GM21737 (cell line): ENCODE measurements at regions not wholly inside any gene's neighbourhood (a gene's known extent, or its start where the extent isn't known, plus 50 kb on each side); places are given as distances from the start of the nearest gene placed in this dataset.

Source experiments
- ATAC-seq: cut with Tn5 transposase; IDR thresholded peaks from one replicate; pipeline ENCODE4 v1.9.1; 2021; ENCODE audit warnings: mild to moderate bottlenecking, moderate library complexity; ENCODE audit not compliant: unreplicated experiment

DNA sequence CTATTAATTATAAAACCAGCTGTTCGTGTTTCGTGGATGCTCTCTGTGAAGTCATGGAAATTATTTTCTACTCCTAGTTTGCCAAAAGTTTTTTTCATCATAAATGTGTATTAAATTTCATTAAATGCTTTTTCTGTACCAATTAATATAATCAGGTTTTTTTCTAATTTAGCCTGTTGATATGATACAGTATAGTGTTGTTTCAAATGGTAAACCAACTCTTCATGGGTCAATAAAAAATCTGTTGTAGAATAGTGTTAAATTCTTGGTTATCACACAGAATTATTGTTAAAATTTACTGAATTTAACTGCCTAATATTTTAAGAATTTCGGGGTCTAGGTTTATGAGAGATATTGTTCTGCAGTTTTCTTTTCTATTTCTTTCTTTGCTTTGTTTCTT, 505.9 kb upstream of the MANEA start:
- ATAC-seq, result no peak

GRCh38 chr6:95078457-95078856, 498.9 kb upstream of the MANEA start:
- no peak for ATAC-seq

GRCh38 chr6:95081231-95081630, 496.1 kb upstream of the MANEA start:
- ATAC-seq, result no peak

DNA sequence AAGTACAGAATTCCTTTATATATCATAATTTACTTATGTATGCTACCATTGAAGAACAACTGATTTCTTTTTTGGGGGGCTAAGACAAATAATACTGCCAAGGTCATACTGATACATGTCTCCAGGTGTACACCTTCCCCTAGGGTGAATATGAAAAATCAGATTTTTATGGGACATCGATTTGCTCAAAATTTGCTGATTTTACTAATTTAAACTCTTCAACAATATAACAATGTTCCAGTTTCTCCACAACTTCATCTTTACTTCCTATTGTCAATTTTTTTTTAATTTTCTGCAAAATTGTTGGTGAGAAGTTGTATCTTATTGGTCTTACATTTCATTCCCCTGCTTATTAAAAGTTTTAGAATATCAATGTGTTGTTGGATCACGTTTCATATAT, 495.4 kb upstream of the MANEA start:
- no peak for ATAC-seq

DNA sequence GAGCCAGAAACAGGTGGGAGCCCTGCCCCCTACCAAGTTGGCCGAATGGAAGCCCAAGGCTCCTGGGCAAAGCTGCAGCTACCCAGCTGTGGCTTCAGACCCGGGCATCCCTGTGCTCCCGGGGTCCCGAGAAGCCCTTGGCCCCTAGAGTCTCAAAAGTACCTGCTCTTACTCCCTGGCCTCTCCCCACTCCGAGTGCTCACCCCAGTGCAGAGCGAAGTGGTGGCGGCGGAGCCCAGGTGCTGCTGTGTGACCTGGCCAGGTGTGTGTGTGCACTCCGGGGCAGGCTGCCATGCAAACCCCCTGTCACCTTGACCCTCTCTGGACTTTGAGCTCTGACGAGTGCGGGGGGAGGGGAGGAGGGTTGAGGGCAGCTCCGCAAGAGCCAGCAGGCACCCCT, 493.8 kb upstream of the MANEA start:
- ATAC-seq, result no peak

GRCh38 chr6:95084867-95085266, 492.5 kb upstream of the MANEA start:
- ATAC-seq, result no peak

DNA sequence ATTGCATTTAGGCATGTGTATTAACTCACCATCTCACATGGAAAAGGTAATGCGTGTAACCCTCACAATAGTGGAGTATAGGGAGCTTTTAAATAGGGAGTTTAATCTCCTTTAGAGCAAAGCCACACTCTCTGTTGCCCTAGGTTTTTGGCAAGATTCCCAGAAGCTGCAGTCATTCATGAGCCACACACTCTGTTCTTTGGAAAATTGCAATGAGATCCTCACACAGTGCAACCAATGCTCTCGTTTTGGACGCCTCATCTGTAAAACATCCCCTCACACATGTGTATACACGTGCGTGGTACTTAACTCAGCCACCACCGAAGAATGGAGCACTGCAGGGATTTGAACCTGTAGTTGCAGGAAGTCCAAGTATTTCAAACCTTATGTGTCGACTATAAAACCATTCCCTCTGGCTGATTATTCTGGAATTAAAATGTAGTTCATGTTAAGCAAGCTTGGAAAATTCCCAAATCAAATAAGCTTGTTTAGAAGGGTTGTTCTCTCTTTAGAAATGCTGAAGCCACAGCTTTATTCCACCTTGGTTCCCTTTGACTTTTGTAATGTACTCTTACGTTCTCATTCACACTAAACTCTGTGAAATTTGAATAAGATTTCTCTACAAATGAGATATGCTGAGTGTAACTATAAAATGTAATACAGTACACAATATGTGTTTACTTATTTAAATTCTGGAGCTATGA, 489.8 kb upstream of the MANEA start:
- no peak for ATAC-seq

DNA sequence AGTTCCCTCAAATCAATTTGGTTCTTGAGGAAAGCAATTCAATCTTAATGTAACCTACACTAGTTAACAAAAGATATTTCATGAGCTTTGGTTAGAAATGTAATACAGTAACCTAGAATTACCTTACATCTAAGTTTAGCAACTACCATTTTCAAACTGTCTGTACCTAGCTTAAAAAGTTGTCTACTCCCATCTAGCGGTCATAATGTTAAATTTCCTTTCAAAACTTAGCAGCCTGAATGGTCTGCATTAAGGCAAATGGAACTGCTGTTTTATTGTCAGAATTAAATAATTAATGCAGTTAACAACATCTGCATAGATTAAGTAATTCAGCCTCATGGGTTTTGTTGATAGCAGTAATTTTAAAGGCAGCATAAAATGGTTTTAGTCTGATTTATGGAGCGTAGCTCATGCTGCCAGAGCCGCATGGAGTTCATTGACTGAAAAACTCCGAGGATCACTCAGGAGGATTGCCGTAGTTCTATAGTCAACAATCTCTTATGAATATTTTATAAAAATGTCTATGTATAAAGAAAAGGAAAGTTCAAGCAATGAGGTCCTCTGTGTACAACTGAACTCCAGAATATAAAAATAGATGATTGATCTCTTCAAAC, 485.4 kb upstream of the MANEA start:
- ATAC-seq, result no peak

GRCh38 chr6:95093154-95093553, 484.2 kb upstream of the MANEA start:
- no peak for ATAC-seq

DNA sequence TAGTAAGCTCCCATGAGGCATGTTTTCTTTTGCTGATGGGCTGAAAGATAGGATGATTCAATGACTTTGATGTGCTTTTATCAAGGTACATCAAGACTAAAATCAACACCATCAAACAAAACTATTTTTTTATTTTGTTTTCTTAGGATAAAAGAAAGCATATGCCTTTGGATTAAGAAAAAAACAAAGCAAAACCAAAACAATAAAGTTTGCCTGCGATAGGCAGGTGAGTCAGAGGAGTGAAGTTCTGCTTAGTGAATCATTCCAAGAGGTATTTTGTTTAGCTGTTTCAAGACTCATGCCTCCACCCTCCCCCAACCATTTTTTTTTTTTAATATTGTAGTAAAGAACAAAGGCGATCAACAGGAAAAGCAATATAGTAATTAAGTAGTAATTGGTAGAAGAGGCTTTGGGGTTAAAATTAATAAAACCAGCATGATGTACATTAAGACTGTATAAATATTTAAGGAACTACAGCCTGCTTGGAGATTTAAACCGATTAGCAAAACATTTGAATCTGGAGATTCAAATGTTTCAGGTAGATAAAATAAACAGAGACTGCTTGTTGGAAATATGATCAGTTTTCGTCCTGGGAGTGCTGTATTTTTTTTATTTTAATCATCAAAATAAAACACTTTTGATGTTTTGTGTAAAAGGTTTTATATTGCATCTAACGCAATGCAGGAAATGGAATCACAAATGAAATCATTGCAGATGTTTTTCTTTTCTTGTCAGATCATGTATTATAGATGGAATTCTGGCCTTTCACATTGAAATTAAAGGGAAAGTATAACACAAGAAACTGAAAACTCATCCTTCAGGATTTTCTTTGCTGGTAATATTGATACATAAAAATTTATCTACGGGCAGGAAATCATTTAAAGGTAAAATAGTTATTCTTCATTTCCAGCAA, 482.3 kb upstream of the MANEA start:
- ATAC-seq, result no peak

DNA sequence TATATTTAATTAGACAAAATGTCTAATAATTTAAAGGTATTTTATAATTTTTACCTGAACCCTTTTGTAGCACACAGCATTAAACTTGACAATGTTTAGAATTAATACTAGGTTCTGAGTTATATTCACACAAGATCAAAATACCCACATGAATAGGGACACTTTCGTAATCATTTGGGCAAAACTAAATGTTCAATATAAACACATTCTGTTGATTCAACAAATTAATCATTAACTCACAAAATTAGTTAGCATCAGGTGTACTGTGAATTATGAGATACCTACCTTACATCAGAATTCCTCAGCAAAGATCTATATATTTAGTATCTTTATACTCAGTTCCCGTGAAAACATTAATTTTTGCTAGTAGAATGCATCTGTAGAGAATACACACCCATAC, 481.5 kb upstream of the MANEA start:
- ATAC-seq, result no peak

- ATAC-seq, result no peak
These were observed 477.9 kb upstream of the MANEA start for GRCh38 chr6:95099410-95099809.

DNA sequence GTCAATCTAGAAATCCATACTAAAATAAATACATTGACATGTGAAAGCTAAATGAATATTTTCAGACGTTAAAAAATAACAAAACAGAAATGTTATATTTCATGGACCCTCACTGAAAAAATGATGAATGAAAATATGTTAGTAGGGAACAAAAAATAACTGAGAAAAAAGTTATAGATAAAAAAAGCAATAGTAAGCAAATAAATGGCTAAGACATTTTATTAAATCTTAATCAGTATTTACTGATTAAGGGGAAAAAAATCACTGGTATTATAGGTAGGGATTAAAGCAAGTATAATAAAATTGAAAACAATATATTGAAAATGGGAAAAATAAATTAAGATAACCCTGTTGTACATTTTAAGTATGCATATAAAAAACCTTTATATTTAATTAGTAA, 468.1 kb upstream of the MANEA start:
- no peak for ATAC-seq

GRCh38 chr6:95110767-95111166, 466.6 kb upstream of the MANEA start:
- ATAC-seq, result no peak

DNA sequence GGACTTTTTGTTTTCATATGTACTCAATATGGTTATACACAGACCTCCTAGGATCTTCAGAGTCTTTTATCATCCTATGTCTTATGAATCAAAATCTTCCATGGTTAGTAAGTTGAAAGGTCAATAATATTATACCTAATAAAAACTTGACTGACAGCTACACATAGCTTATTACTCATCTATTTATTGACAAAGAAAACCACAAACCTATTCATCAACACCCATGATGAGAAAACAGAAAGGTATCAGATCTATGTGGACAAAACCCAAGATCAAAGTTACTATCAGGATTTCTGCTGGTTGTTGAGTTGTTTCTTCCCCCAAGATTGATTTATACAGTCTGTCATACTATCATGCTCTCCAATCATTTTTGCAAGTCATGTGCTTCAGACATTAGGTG, 460.1 kb upstream of the MANEA start:
- no peak for ATAC-seq

DNA sequence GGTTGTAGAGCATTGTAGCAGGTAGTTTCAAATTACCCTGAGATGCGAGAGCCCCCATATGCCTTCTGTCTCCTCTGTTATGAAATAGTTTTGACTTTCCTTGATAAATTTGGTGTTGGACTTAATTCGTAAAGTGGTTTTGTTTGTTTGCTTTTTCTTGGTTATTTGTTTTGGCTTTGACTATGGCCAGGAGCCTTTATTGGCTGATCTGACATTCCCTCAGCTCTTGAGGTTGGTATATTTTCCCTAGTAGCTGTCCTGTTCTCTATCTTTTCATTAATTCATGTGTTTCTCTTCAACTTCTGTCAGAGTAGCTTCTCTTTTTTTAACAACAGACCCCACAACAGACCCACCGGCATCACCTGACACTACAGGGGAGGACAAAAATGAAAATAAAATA, 457.4 kb upstream of the MANEA start:
- ATAC-seq, result no peak

DNA sequence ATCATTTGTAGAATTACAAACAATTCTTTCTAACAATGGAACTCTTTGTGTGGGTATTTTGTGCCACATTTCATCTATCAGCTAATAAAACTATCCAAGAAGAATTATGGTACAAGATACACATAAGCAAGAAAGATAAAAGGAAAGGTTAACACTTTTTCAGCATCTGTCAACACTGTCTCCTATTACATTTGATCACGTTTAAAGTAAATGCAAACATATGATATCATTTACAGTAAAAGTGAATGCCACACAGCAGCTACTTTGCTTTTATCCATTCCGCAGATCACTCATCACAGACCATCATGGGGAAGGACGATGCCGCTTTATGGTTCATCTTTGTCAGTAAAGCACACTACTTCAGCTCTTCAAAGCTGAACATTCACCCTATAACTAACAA, 456.4 kb upstream of the MANEA start:
- ATAC-seq, result no peak

DNA sequence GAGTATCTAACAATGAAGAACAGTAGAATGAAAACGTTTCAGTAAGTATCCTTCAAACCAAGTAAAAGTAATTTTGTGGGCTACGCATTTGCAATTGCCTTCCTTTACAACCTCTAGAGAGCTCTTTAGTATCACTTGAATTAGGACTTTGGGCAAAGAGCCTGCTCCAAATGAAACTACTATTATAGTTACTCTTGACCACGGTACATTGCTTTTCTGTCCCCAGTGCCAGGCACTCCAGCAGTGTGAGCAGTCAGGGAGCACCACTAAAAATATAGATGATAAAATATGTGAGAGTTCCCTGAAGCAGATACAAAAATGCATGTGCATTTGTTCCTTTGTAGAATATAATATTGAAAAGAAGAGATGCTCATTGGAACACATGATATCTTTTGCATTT, 450.1 kb upstream of the MANEA start:
- ATAC-seq, result no peak

- ATAC-seq, result no peak
These were observed 448.9 kb upstream of the MANEA start for GRCh38 chr6:95128439-95128838.

DNA sequence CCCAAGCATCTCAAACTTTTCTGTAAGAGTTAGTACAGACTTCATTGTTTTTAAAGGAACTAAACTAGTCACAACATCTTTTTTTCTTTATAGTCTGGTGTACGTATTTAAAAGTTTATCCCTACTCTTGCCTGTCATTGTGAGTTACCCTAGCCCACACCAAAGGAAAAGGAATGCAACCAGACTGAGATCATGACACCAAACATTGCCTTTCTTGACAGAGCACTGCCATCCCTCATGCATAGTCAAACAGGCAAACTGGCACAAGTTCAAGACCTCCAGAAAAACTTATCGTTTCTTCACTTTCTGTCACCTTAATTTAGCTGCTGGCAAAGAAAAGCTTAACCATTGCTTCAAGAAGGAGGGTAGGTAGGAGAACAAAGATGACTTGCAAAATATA, 448.4 kb upstream of the MANEA start:
- no peak for ATAC-seq

GRCh38 chr6:95133578-95133977, 443.8 kb upstream of the MANEA start:
- no peak for ATAC-seq

GRCh38 chr6:95135182-95135581, 442.2 kb upstream of the MANEA start:
- ATAC-seq, result no peak
